Renal cortical epithelial cell (primary cell): ENCODE measurements at regions not wholly inside any gene's neighbourhood (a gene's known extent, or its start where the extent isn't known, plus 50 kb on each side); places are given as distances from the start of the nearest gene placed in this dataset.
"Not testable (repeated sequence)": the region's sequence is repeated elsewhere in the genome, so short reads cannot be mapped to it uniquely, and the experiment has no call there.

Experiments used
- DNase-seq: peaks from one replicate; pipeline ENCODE4 v3.0.0-alpha.2; 2011; ENCODE audit warnings: low read depth

DNA sequence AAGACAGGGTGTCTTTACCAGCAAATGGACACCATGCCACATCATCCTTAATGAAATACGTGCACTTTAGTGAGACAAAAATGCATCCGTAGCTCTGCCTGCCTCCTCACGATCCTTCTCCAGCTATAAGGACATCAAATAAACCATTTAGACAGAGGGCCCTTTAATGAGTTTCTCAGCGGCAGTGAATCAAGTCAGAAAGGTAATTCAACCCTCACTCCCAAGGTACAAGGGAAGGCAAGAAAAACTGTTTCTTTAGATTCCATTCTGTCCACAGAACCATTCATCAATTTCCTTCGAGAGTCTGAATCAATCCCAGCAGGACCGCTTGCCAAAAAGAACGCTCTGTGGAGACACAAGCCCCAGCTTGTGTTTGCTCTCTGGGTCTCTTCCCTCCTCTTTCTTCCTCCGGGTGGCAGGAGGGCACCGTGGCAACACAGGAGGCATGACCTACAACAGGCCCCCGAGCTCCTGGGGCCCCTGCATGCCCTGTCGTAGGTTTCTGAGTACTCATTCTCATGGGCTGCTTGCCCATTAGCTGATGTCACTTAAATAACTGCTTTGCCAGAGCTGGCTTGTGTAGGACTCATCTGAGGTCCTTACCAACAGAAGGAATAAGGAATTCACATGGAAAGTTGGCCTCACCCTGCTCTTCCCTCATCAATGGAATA is 297.8 kb upstream of the PRKCQ start:
- no peak for DNase-seq

- DNase-seq = no peak
Observed at GRCh38 chr10:6877336-6877721, 297.3 kb upstream of the PRKCQ start.

GRCh38 chr10:6875269-6875865 is 295.3 kb upstream of the PRKCQ start:
- no peak for DNase-seq

GRCh38 chr10:6871128-6871527 is 291.1 kb upstream of the PRKCQ start:
- DNase-seq = no peak

- DNase-seq = no peak
Observed at GRCh38 chr10:6868036-6868725, 288.1 kb upstream of the PRKCQ start.

DNA sequence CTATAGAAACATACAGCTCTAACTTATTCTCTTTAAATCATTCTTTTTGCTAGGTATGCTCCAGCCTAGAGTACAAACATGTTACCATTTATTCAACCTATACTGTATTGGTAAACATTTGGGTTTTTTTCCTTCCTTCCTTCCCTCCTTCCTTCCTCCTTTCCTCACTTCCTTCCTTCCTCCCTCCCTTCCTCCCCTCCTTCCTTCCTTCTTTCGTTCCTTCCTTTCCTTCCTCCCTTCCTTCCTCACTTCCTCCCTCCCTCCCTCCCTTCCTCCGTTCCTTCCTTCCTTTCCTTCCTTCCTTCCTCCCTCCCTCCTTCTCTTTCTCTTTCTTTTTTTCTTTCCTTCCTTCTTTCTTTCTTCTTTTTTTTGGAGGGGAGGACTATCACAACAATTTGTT is 286.7 kb upstream of the PRKCQ start:
- no peak for DNase-seq

DNA sequence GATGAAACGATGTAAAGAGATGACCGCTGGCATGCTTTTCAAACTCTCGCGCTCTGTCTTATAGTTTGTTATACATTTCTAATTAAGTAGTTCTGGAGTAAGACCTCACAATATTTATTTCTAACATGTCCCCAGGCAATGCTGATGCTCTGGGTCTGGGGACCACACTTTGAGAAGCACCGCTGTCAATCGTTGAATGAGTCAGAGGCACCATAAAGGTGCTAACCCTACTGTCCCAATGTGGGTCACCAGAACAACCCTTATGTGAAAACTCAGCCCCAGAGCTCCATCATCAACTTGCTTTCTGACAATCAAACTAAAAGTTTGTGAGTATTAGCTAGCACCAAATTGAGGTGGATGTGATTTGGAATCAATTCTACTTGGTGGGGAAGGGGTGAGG is 284.1 kb upstream of the PRKCQ start:
- DNase-seq = no peak

DNA sequence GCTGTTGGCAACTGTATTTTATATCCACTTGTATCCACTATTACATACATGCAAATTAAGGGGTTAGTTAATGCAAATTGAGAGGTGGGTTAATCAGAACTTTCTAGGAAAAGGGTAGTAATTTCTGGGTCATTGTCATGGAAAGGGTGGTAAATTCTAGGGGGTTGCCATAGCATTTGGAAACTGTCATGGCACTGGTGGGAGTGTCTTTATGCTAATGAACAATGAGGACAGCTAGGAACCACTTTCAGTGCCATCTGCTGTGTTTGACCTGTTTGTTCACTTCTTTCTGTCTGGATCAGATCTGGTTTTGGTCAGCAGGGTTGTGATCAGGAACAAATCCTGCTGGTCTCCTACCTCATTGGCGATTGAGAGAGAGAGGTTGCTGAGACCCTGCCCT is 283.3 kb upstream of the PRKCQ start:
- no peak for DNase-seq

GRCh38 chr10:6850452-6850851 is 270.4 kb upstream of the PRKCQ start:
- no peak for DNase-seq

DNA sequence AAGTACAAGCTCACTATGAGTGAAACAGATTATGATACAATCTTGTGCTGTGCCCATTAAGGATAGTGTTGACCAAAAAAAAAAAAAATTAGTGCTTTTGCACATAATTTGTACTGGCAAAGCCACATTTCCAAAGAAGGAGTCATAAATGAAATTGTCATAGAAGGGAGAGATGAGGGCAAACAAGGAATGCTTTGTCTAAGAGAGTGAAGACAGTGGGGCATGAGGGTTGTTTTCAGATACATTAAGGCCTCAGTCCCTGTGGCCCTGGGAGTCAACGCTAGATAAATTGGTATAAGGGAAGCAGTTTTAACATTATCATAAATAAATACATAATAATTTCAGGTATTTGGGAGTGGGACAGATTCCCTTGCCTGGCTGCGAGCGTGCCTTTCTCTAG is 267.5 kb upstream of the PRKCQ start:
- DNase-seq = no peak

GRCh38 chr10:6843894-6844650 is 264.0 kb upstream of the PRKCQ start:
- DNase-seq = no peak

DNA sequence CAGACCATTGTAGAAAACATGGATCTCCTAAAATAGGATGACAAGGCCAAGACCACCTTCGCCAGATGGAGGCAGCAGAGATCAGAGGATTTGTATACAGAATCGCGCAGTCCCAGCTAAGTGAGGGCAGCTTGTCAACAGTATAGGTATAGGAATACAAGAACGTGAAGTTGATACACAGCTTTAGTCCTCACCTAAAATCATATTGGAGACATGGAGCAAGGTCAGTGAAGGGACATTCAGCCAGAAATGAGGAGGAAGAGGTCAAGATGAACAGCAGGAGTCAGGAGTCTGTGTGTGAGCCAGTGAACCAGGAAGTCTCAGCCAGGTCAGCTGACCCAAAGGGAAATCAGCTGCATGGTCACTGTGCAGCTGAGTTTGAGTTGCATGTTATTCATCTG is 263.4 kb upstream of the PRKCQ start:
- no peak for DNase-seq

DNA sequence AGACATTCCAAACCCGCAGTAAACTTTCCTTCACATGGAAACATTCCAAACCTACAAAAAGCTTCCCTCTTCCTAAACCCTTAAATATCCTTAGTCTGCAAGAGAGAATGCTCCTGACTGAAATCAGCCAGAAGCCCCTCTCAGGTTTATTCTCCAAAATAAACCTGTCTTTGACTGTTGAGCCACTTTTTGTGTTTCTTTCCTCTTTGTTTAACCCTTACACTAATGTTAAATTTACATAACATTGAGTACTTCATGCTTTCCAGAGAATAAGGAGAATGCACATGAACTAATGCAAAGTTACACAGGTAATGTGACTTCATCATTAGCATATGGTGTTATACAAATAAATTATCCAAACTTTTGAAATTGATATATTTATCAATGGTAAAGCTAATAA is 262.6 kb upstream of the PRKCQ start:
- DNase-seq = no peak

GRCh38 chr10:6841761-6842160 is 261.7 kb upstream of the PRKCQ start:
- DNase-seq = no peak

DNA sequence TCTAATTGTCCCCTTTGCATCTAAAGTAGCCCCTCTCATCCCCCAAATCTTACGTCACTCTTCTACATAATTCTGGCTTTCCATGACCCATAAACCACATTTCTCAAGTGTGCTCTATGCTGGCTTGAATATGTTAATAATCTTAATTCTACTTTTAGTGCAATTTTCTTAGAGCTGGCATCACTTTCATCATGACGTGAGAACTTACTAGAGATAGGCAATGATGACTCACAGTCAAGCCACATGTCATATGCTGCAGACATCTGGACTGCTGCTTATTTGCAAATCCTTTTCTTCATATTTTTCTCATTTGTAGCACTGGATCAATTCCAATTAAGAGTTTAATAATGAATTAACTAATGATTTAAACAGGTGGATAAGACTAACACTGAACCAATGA is 260.7 kb upstream of the PRKCQ start:
- no peak for DNase-seq

GRCh38 chr10:6840201-6840691 is 260.2 kb upstream of the PRKCQ start:
- DNase-seq = no peak

GRCh38 chr10:6838118-6838517 is 258.0 kb upstream of the PRKCQ start:
- no peak for DNase-seq

- no peak for DNase-seq
Observed at GRCh38 chr10:6833458-6834011, 253.5 kb upstream of the PRKCQ start.

DNA sequence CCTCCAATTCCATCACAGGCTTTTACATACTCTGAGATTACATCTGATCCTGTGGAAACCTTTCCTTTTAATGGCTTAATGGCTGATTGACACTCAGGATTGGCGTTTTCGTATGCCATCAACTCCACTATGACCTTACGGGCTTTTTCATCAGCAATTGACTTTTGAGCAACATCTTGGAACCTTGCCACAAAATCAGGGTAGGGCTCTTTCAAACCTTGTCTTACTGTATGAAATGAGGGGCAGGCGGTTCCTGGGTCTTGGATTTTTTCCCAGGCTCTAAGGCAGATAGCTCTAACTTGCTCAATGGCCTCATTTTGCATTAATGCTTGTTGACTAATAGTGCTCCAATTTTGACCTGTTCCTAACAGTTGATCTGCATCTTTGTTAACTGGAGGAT is 250.9 kb upstream of the PRKCQ start:
- not testable (repeated sequence) for DNase-seq

DNA sequence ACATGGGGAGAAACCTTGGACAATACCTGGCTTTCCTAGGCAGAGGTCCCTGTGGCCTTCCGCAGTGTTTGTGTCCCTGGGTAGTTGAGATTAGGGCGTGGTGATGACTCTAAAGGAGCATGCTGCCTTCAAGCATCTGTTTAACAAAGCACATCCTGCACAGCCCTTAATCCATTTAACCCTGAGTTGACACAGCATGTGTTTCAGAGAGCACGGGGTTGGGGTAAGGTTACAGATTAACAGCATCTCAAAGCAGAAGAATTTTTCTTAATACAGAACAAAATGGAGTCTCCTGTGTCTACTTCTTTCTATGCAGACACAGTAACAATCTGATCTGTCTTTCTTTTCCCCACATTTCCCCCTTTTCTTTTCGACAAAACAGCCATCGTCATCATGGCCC is 244.7 kb upstream of the PRKCQ start:
- not testable (repeated sequence) for DNase-seq

GRCh38 chr10:6823770-6824169 is 243.7 kb upstream of the PRKCQ start:
- no peak for DNase-seq

GRCh38 chr10:6819301-6819700 is 239.2 kb upstream of the PRKCQ start:
- no peak for DNase-seq
